Pons (tissue), 1 donor: ENCODE measurements at regions not wholly inside any gene's neighbourhood (a gene's known extent, or its start where the extent isn't known, plus 50 kb on each side); places are given as distances from the start of the nearest gene placed in this dataset.

Experiments
- DNase-seq: peaks from one replicate; pipeline ENCODE4 v3.0.0-alpha.2; 2016; ENCODE audit warnings: low spot score

- peak; percentile 93 for DNase-seq
These were observed 114.8 kb downstream of the MSX2 start for GRCh38 chr5:174839196-174839595.

GRCh38 chr5:174837919-174838902, 113.8 kb downstream of the MSX2 start:
- peak; percentile 75 for DNase-seq

GRCh38 chr5:174834081-174834480, 109.7 kb downstream of the MSX2 start:
- DNase-seq, result no peak

GRCh38 chr5:174832811-174833210, 108.4 kb downstream of the MSX2 start:
- no peak for DNase-seq

- no peak for DNase-seq
These were observed 107.6 kb downstream of the MSX2 start for GRCh38 chr5:174832025-174832424.

GRCh38 chr5:174831031-174831660, 106.8 kb downstream of the MSX2 start:
- no peak for DNase-seq

- DNase-seq, result no peak
These were observed 105.1 kb downstream of the MSX2 start for GRCh38 chr5:174829511-174829864.

- DNase-seq, result no peak
These were observed 104.6 kb downstream of the MSX2 start for GRCh38 chr5:174828804-174829510.

GRCh38 chr5:174827558-174827957, 103.2 kb downstream of the MSX2 start:
- no peak for DNase-seq

- no peak for DNase-seq
These were observed 101.2 kb downstream of the MSX2 start for GRCh38 chr5:174825587-174825986.

- no peak for DNase-seq
These were observed 94.0 kb downstream of the MSX2 start for GRCh38 chr5:174818430-174818829.

- no peak for DNase-seq
These were observed 93.2 kb downstream of the MSX2 start for GRCh38 chr5:174817610-174818009.

GRCh38 chr5:174816858-174817257, 92.5 kb downstream of the MSX2 start:
- DNase-seq, result no peak

GRCh38 chr5:174811438-174811837, 87.1 kb downstream of the MSX2 start:
- no peak for DNase-seq

- DNase-seq, result no peak
These were observed 86.4 kb downstream of the MSX2 start for GRCh38 chr5:174810796-174811195.

- DNase-seq, result no peak
These were observed 83.1 kb downstream of the MSX2 start for GRCh38 chr5:174807471-174807870.

GRCh38 chr5:174806729-174807128, 82.3 kb downstream of the MSX2 start:
- no peak for DNase-seq

- no peak for DNase-seq
These were observed 77.4 kb downstream of the MSX2 start for GRCh38 chr5:174801798-174802197.

GRCh38 chr5:174800435-174800834, 76.1 kb downstream of the MSX2 start:
- no peak for DNase-seq

- DNase-seq, result no peak
These were observed 74.7 kb downstream of the MSX2 start for GRCh38 chr5:174799121-174799520.

- no peak for DNase-seq
These were observed 74.2 kb downstream of the MSX2 start for GRCh38 chr5:174798551-174798951.

- no peak for DNase-seq
These were observed 72.4 kb downstream of the MSX2 start for GRCh38 chr5:174796711-174797192.
